CD14-positive monocyte (primary cell): ENCODE measurements at regions not wholly inside any gene's neighbourhood (a gene's known extent, or its start where the extent isn't known, plus 50 kb on each side); places are given as distances from the start of the nearest gene placed in this dataset.
A peak's percentile ranks its signal among the peaks of the same experiment; 100 is the strongest.

Source experiments
- DNase-seq, 3 donors: peaks; one replicate each; pipeline ENCODE4 v3.0.0-alpha.2; 2011 to 2022
- H2AFZ ChIP-seq: 2 replicates; pipeline ENCODE4 v1.6.0; 2012; ENCODE audit warnings: mild to moderate bottlenecking, low read depth, low read length, inconsistent platforms; ENCODE audit not compliant: insufficient read depth, poor library complexity, severe bottlenecking
- H3K27ac ChIP-seq, 2 donors: 1 replicate in 1 of 2; 2 replicates in 1 of 2; pipeline ENCODE4 v1.5.1; 2012 to 2013; ENCODE audit warnings: low read length in 2 of 2, control low read depth in 1 of 2, inconsistent platforms in 1 of 2, low read depth in 1 of 2, mild to moderate bottlenecking in 1 of 2
- H3K27me3 ChIP-seq, 2 donors: one replicate each; pipeline versions ENCODE4 v1.6.0 to v1.6.1; 2011 to 2013; ENCODE audit warnings: low read length in 2 of 2; ENCODE audit not compliant: control insufficient read depth in 2 of 2, insufficient read depth in 2 of 2
- H3K36me3 ChIP-seq, 2 donors: replicated peaks in 1 of 2; 1 replicate in 1 of 2; 2 replicates in 1 of 2; pipeline versions ENCODE4 v1.5.1 to v1.6.1; 2012 to 2013; ENCODE audit warnings: low read length in 2 of 2, control low read depth in 1 of 2, inconsistent platforms in 1 of 2, mild to moderate bottlenecking in 1 of 2; ENCODE audit not compliant: insufficient read depth in 2 of 2, control insufficient read depth in 1 of 2
- H3K4me1 ChIP-seq, 2 donors: 1 replicate in 1 of 2; 2 replicates in 1 of 2; pipeline versions ENCODE4 v1.5.1 to v1.6.1; 2012 to 2013; ENCODE audit warnings: low read length in 2 of 2, control low read depth in 1 of 2, inconsistent platforms in 1 of 2, mild to moderate bottlenecking in 1 of 2, moderate library complexity in 1 of 2; ENCODE audit not compliant: insufficient read depth in 2 of 2, control insufficient read depth in 1 of 2
- H3K4me2 ChIP-seq: replicated peaks from 2 replicates; pipeline ENCODE3; 2012; ENCODE audit warnings: low read length, moderate library complexity, mild to moderate bottlenecking; ENCODE audit not compliant: poor library complexity, severe bottlenecking; ENCODE audit errors: extremely low read depth
- H3K4me3 ChIP-seq, 3 experiments: fragments of 200-600 bp in 1 of 3; sonication (generic) in 1 of 3; replicated peaks in 1 of 3; 1 replicate in 2 of 3; 2 replicates in 1 of 3; pipeline ENCODE4 v1.5.1; 2011 to 2013; ENCODE audit warnings: low read length in 3 of 3, mild to moderate bottlenecking in 3 of 3, control low read depth in 2 of 3, low read depth in 2 of 3, inconsistent platforms in 1 of 3, moderate library complexity in 1 of 3
- H3K79me2 ChIP-seq: 2 replicates; pipeline ENCODE4 v1.6.0; 2012; ENCODE audit warnings: mild to moderate bottlenecking, control low read depth, inconsistent platforms, low read length, moderate library complexity; ENCODE audit not compliant: insufficient read depth
- H3K9ac ChIP-seq: 2 replicates; pipeline ENCODE4 v1.6.0; 2017; ENCODE audit warnings: low read length, mild to moderate bottlenecking; ENCODE audit not compliant: insufficient read depth, poor library complexity, severe bottlenecking
- H3K9me3 ChIP-seq, 2 donors: replicated peaks in 1 of 2; 1 replicate in 1 of 2; 2 replicates in 1 of 2; pipeline versions ENCODE4 v1.5.1 to v1.6.1; 2012 to 2013; ENCODE audit warnings: low read length in 2 of 2, control low read depth in 1 of 2; ENCODE audit not compliant: control insufficient read depth in 1 of 2, insufficient read depth in 1 of 2
- H4K20me1 ChIP-seq: 2 replicates; pipeline ENCODE4 v1.6.0; 2012; ENCODE audit warnings: mild to moderate bottlenecking, low read length, control low read depth, moderate library complexity; ENCODE audit not compliant: insufficient read depth
- H3K27ac Mint-ChIP-seq, 7 donors: one replicate each; pipeline ENCODE4 v1.8.0; 2020; ENCODE audit warnings: mild to moderate bottlenecking in 7 of 7, mixed read lengths in 7 of 7, moderate library complexity in 6 of 7, inconsistent platforms in 2 of 7
- H3K27me3 Mint-ChIP-seq, 3 donors: one replicate each; pipeline ENCODE4 v1.8.0; 2021 to 2022; ENCODE audit warnings: low read depth in 3 of 3, mild to moderate bottlenecking in 3 of 3, mixed read lengths in 3 of 3, moderate library complexity in 3 of 3, inconsistent platforms in 1 of 3
- H3K36me3 Mint-ChIP-seq, 2 donors: one replicate each; pipeline ENCODE4 v1.8.0; 2020; ENCODE audit warnings: mixed read lengths in 2 of 2, inconsistent platforms in 1 of 2, mild to moderate bottlenecking in 1 of 2
- H3K4me1 Mint-ChIP-seq: one replicate; pipeline ENCODE4 v1.8.0; 2020; ENCODE audit warnings: mild to moderate bottlenecking, mixed read lengths
- H3K4me3 Mint-ChIP-seq, 2 donors: one replicate each; pipeline ENCODE4 v1.8.0; 2020; ENCODE audit warnings: mild to moderate bottlenecking in 2 of 2, mixed read lengths in 2 of 2, moderate library complexity in 1 of 2
- H3K9me3 Mint-ChIP-seq, 7 donors: one replicate each; pipeline ENCODE4 v1.8.0; 2020 to 2022; ENCODE audit warnings: mixed read lengths in 7 of 7, mild to moderate bottlenecking in 6 of 7, moderate library complexity in 6 of 7, inconsistent platforms in 2 of 7
- WGBS: methylation state at CpG from one replicate; pipeline ENCODE4 v1.1.5; 2013; ENCODE audit warnings: missing lambda C conversion rate; ENCODE audit not compliant: insufficient coverage; 5-methylcytosine and 5-hydroxymethylcytosine counted together
- intact Hi-C, 2 donors: fragments of 100-400 bp; cut with micrococcal nuclease; formaldehyde crosslinking; loops; one replicate each; pipeline versions ENCODE4 v1.15.0 to v1.15.1; 2023
- TF ChIP-seq, protein P1 (sequence below): fragments of 200-600 bp; IDR thresholded peaks from one replicate; pipeline ENCODE4 v1.8.0; 2022; ENCODE audit warnings: antibody characterized with exemption, mild to moderate bottlenecking

DNA sequence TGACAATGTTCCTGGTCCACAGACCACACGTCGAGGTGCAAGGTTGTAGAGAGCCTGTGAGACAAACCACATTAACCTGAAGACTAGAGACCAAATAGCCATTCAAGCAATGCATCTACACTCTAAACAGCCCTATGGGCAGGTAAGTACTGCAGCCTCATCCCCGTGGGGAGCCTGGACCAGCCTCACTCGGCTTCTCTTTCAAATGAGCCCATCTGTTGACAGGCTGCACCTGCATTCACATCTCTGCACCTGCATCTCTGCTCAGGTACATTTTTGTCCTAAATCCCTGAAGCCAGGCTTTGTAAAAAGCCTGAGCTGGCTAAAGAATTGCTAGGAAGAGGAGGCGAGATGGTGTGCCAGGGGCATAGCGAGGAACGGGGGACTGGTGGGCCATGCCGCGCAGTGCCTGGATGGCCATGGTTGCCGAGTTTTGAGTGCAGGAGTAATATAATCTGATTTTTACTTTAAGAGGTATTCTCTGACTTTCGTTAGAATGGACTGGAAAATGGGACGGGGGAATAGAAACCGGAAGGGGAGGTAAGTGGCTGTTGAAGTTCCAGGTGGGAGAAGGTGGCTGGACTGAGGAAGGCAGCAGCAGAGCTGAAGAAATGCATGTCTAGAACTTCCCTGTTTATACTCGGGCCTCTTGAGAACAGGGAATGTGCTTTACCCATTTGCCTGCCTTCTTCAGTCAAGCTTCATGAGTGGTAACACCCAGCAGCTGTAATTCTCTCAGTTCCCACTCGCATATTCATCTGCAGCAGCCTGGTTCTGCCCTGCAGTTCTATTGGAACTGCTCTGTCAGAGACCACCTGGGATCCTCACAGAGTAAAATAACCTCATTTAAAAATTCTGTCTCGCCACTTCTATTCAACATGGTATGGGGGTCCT is 226.4 kb downstream of the OPA1 start:
- no peaks in the 10 kb centered on the region for H4K20me1 ChIP-seq
- no peaks in the 10 kb centered on the region for H3K79me2 ChIP-seq
- H3K27me3 Mint-ChIP-seq = peaks cover 0 to 6% (median 2%) of the 10 kb centered on the region in 3 donors
- peaks cover 10 to 11% of the 10 kb centered on the region in 2 donors for H3K4me1 ChIP-seq
- no peaks in the 10 kb centered on the region for H3K27me3 ChIP-seq
- H3K36me3 Mint-ChIP-seq = no peaks in the 10 kb centered on the region
- intact Hi-C loops = no loop called here
- H2AFZ ChIP-seq = no peak overlapping the region
- 90% methylated on average over 14 of the region's 16 CpGs for WGBS
- peaks cover 11% of the 10 kb centered on the region for H3K4me1 Mint-ChIP-seq
- no peaks in the 10 kb centered on the region for H3K9me3 ChIP-seq
- H3K9ac ChIP-seq = no peak overlapping the region
- DNase-seq = no peak
- no peaks in the 10 kb centered on the region for H3K36me3 ChIP-seq
- peaks cover 0 to 1% (median 0%) of the 10 kb centered on the region in 7 donors for H3K9me3 Mint-ChIP-seq
- H3K27ac Mint-ChIP-seq = no peak overlapping the region
- H3K27ac ChIP-seq = no peak overlapping the region
- TF ChIP-seq, protein P1, sequence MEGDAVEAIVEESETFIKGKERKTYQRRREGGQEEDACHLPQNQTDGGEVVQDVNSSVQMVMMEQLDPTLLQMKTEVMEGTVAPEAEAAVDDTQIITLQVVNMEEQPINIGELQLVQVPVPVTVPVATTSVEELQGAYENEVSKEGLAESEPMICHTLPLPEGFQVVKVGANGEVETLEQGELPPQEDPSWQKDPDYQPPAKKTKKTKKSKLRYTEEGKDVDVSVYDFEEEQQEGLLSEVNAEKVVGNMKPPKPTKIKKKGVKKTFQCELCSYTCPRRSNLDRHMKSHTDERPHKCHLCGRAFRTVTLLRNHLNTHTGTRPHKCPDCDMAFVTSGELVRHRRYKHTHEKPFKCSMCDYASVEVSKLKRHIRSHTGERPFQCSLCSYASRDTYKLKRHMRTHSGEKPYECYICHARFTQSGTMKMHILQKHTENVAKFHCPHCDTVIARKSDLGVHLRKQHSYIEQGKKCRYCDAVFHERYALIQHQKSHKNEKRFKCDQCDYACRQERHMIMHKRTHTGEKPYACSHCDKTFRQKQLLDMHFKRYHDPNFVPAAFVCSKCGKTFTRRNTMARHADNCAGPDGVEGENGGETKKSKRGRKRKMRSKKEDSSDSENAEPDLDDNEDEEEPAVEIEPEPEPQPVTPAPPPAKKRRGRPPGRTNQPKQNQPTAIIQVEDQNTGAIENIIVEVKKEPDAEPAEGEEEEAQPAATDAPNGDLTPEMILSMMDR = no peak
- H3K4me3 Mint-ChIP-seq = no peak overlapping the region
- H3K4me3 ChIP-seq = no peak overlapping the region
- H3K4me2 ChIP-seq = no peak overlapping the region

DNA sequence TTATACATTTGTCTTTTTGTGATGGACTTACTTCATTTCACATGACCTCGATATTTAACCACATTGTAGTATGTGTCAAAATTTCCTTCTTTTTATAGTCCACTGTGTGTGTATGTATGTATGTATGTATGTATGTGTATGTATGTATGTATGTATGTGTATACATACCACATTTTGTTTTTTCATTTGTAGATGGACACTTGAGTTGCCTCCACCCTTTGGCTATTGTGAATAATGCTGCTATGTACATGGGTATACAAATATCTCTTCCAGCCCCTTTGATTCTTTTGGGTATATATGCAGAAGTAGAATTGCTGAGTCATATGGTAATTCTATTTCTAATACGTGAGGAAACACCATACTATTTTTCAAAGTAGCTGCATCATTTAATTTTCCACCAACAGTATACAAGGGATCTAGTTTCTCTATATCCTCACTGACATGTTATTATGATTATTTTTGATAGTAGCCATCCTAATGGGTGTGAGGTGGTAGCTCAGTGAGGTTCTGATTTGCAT is 228.2 kb downstream of the OPA1 start:
- DNase-seq = peak; percentile 19 to 38 (median 23)
- H3K4me3 Mint-ChIP-seq = no peak overlapping the region
- H3K9me3 Mint-ChIP-seq = peaks cover 0 to 1% (median 0%) of the 10 kb centered on the region in 7 donors
- no peaks in the 10 kb centered on the region for H3K79me2 ChIP-seq
- no peaks in the 10 kb centered on the region for H3K9me3 ChIP-seq
- TF ChIP-seq, protein P1 = no peak
- H3K27me3 ChIP-seq = no peaks in the 10 kb centered on the region
- H3K36me3 Mint-ChIP-seq = no peaks in the 10 kb centered on the region
- no peaks in the 10 kb centered on the region for H3K36me3 ChIP-seq
- peak overlapping the region in 5 of 7 donors; percentile 12 to 84 (median 74) for H3K27ac Mint-ChIP-seq
- no peak overlapping the region for H3K4me3 ChIP-seq
- peak overlapping the region; percentile 9 for H3K4me2 ChIP-seq
- peaks cover 10 to 15% of the 10 kb centered on the region in 2 donors for H3K4me1 ChIP-seq
- WGBS = no CpG with 5 or more reads among the region's 2 CpGs
- no peaks in the 10 kb centered on the region for H4K20me1 ChIP-seq
- H3K27me3 Mint-ChIP-seq = peaks cover 0 to 9% (median 2%) of the 10 kb centered on the region in 3 donors
- no peak overlapping the region for H2AFZ ChIP-seq
- H3K4me1 Mint-ChIP-seq = peaks cover 11% of the 10 kb centered on the region
- peak overlapping the region in 1 of 2 donors; percentile 33 for H3K27ac ChIP-seq
- intact Hi-C loops = no loop called here
- no peak overlapping the region for H3K9ac ChIP-seq
